ENCODE measurements at regions not wholly inside any gene's neighbourhood (a gene's known extent, or its start where the extent isn't known, plus 50 kb on each side); places are given as distances from the start of the nearest gene placed in this dataset.

DNA sequence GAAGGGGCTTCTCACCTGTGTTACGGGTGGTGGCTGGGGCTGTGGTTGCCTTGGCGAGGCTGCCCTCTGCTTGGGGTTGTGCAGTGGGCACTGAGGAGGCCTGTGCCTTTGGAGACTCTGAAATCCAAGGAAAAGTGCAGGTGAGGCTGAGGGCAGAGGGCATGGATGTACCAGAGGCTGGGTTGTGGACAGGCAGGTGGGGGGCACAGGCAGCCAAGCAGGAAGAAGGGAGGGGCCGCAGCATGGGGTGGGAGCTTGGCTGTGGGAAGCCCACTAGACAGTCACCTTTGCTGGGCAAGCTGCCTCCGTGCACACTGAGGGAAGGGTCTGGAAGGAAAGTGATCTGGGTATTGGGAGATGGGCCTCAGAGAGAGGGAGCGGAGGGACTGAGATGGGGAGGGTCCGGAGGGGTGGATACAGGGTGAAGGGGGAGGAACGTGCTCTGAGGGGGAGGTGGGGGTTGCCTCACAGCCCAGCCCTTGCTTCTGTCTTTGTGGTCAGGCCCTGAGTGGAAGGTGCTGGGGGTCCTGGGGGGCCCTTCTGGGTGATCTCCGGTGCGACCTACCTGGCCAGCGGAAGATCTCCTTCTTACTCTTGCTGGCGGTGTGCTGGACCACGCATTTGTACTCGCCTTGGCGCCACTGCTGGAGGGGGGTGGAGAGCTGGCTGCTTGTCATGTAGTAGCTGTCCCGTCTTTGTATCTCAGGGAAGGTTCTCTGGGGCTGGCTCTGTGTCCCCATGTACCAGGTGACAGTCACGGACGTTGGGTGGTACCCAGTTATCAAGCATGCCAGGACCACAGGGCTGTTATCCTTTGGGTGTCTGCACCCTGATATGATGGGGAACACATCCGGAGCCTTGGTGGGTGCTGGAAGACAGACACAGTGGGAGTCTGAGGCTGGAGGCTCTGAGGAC is 318.7 kb downstream of the TMEM121 start:
- Histone ChIP-seq H3K9me3 (no peaks in the 10 kb centered on the region), H3K27me3 (no peaks in the 10 kb centered on the region), H3K4me3 (no peak overlapping the region), H3K36me3 (no peaks in the 10 kb centered on the region), H3K4me1 (no peaks in the 10 kb centered on the region), H3K27ac (no peak overlapping the region)
- in situ Hi-C loops (cut with MboI; ENCODE audit: low pct_ligation_motif_present in 1 of 4, low pct_unique_long_range_greater_than_20kb in 1 of 4, low sequenced_read_pairs in 3 of 4), result no loop called here
- no peak for DNase-seq
- intact Hi-C loops (cut with DNase I; ENCODE audit: low total_unique reads), result no loop called here
- WGBS, 2 donors (ENCODE audit: low coverage in 1 of 2), result 86 to 100% methylated on average over 3 to 18 of the region's 18 CpGs
- TF ChIP-seq EP300 (IDR thresholded peaks at IDR 0.05; ENCODE audit: low read depth), result no peak
- TF ChIP-seq POLR2AphosphoS5 (IDR thresholded peaks at IDR 0.05), result no peak
- no peak for TF ChIP-seq POLR2A (IDR thresholded peaks at IDR 0.05)
- TF ChIP-seq, protein P1, sequence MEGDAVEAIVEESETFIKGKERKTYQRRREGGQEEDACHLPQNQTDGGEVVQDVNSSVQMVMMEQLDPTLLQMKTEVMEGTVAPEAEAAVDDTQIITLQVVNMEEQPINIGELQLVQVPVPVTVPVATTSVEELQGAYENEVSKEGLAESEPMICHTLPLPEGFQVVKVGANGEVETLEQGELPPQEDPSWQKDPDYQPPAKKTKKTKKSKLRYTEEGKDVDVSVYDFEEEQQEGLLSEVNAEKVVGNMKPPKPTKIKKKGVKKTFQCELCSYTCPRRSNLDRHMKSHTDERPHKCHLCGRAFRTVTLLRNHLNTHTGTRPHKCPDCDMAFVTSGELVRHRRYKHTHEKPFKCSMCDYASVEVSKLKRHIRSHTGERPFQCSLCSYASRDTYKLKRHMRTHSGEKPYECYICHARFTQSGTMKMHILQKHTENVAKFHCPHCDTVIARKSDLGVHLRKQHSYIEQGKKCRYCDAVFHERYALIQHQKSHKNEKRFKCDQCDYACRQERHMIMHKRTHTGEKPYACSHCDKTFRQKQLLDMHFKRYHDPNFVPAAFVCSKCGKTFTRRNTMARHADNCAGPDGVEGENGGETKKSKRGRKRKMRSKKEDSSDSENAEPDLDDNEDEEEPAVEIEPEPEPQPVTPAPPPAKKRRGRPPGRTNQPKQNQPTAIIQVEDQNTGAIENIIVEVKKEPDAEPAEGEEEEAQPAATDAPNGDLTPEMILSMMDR (IDR thresholded peaks at IDR 0.05), result no peak

DNA sequence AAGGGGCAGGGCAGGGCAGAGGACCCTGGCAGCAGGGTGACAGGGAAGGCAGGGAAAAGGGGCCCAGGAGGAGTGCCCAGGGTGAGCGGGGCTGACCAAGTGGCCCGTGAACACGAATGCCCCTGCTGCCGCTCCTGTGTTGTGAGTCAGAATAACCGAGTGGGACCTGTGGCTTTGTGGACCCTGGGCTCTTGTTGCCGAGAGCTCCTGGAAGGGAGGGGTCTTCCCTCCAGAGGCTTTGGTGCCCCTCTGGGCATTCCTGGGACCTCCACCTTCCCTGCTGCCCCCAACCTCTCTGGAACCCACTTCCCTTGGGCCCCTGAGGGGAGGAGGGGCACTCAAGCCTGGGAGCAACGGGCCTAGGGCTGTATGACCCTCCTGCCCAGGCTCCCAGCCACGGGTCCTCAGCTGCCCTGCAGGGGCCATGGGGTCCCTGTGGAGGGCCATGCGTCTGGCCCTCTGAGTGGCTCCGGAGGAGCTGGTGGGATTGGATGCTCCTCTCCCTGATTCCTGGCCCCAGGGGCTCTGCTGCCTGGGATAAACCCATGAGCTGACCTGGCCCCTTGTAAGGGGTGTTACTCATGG is 319.4 kb downstream of the TMEM121 start:
- in situ Hi-C loops (cut with MboI; ENCODE audit: low pct_ligation_motif_present in 1 of 4, low pct_unique_long_range_greater_than_20kb in 1 of 4, low sequenced_read_pairs in 3 of 4) (no loop called here), intact Hi-C loops (cut with DNase I; ENCODE audit: low total_unique reads) (no loop called here)
- Histone ChIP-seq H3K36me3 (no peaks in the 10 kb centered on the region), H3K27me3 (no peaks in the 10 kb centered on the region), H3K4me3 (no peak overlapping the region), H3K27ac (no peak overlapping the region), H3K9me3 (no peaks in the 10 kb centered on the region), H3K4me1 (no peaks in the 10 kb centered on the region)
- 80% methylated on average over 3 of the region's 10 CpGs; no CpG with 5 or more reads in 1 of the 2 donors for WGBS, 2 donors (ENCODE audit: low coverage in 1 of 2)
- TF ChIP-seq, protein P1 (IDR thresholded peaks at IDR 0.05), result no peak
- TF ChIP-seq EP300 (IDR thresholded peaks at IDR 0.05; ENCODE audit: low read depth) (no peak), POLR2AphosphoS5 (IDR thresholded peaks at IDR 0.05) (no peak), POLR2A (IDR thresholded peaks at IDR 0.05) (no peak)
- DNase-seq, result no peak

DNA sequence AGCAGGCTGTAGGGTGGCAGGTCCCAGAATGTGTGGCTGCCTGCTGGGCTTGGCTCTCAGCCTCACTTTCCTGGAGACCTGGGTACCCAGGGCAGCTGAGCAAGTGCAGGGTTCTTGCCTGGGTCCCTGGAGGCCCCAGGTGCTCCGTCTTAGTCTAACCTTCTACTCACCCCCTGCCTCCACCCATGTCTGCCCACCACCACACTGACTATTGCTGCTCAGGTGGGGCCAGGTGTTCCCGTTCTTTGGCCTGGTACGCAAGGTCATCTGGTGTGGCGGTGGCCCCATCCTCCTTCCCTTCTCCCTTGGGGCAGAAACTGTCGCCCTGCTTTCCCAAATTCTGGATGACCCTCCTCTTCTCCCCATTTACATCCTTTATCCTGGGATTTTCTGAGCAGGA is 319.9 kb downstream of the TMEM121 start:
- in situ Hi-C loops (cut with MboI; ENCODE audit: low pct_ligation_motif_present in 1 of 4, low pct_unique_long_range_greater_than_20kb in 1 of 4, low sequenced_read_pairs in 3 of 4) (no loop called here), intact Hi-C loops (cut with DNase I; ENCODE audit: low total_unique reads) (no loop called here)
- no peak overlapping the region for H3K4me3 ChIP-seq
- H3K27me3 ChIP-seq, result no peaks in the 10 kb centered on the region
- no peak overlapping the region for H3K27ac ChIP-seq
- WGBS, 2 donors (ENCODE audit: low coverage in 1 of 2), result 75 to 77% methylated on average over 1 to 5 of the region's 5 CpGs
- no peak for DNase-seq
- H3K36me3 ChIP-seq, result no peaks in the 10 kb centered on the region
- H3K9me3 ChIP-seq, result no peaks in the 10 kb centered on the region
- TF ChIP-seq, protein P1 (IDR thresholded peaks at IDR 0.05), result no peak
- TF ChIP-seq EP300 (IDR thresholded peaks at IDR 0.05; ENCODE audit: low read depth) (no peak), POLR2AphosphoS5 (IDR thresholded peaks at IDR 0.05) (no peak)
- no peaks in the 10 kb centered on the region for H3K4me1 ChIP-seq

DNA sequence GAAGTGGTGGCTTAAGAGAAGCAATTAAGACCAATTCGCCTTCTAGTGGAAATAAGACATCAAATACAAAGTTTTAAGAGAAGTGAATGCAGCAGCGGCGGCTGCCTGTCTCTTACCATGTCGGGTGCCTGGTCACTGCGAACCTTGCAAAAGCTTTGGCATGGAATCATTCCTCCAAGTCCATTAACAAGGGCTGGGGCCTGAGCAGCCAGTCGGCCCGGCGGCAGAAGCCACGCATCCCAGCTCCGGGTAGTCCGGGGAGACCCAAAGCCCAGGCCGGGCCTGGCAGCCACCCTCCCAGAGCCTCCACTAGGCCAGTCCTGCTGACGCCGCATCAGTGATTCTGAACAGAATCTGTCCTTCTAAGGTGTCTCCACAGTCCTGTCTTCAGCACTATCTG is 321.0 kb downstream of the TMEM121 start:
- WGBS, 2 donors (ENCODE audit: low coverage in 1 of 2), result 91% methylated on average over 14 of the region's 14 CpGs; no CpG with 5 or more reads in 1 of the 2 donors
- Histone ChIP-seq H3K9me3 (no peaks in the 10 kb centered on the region), H3K36me3 (no peaks in the 10 kb centered on the region), H3K27ac (no peak overlapping the region), H3K27me3 (no peaks in the 10 kb centered on the region), H3K4me3 (no peak overlapping the region), H3K4me1 (no peaks in the 10 kb centered on the region)
- TF ChIP-seq EP300 (IDR thresholded peaks at IDR 0.05; ENCODE audit: low read depth) (no peak), POLR2AphosphoS5 (IDR thresholded peaks at IDR 0.05) (no peak)
- TF ChIP-seq, protein P1 (IDR thresholded peaks at IDR 0.05), result no peak
- in situ Hi-C loops (cut with MboI; ENCODE audit: low pct_ligation_motif_present in 1 of 4, low pct_unique_long_range_greater_than_20kb in 1 of 4, low sequenced_read_pairs in 3 of 4) (no loop called here), intact Hi-C loops (cut with DNase I; ENCODE audit: low total_unique reads) (no loop called here)
- no peak for DNase-seq
